HUES48 (cell line): ENCODE measurements at regions not wholly inside any gene's neighbourhood (a gene's known extent, or its start where the extent isn't known, plus 50 kb on each side); places are given as distances from the start of the nearest gene placed in this dataset.

Experiments used
- H3K27ac ChIP-seq: one replicate; pipeline ENCODE4 v1.7.0; 2013; ENCODE audit warnings: low read depth, low read length, inconsistent platforms
- H3K27me3 ChIP-seq: 2 replicates; pipeline ENCODE4 v1.6.1; 2013; ENCODE audit warnings: mild to moderate bottlenecking, low read length; ENCODE audit not compliant: control insufficient read depth, insufficient read depth
- H3K36me3 ChIP-seq: 2 replicates; pipeline ENCODE4 v1.6.1; 2013; ENCODE audit warnings: low read length; ENCODE audit not compliant: control insufficient read depth, insufficient read depth
- H3K4me1 ChIP-seq: 2 replicates; pipeline ENCODE4 v1.6.1; 2013; ENCODE audit warnings: mild to moderate bottlenecking, low read length; ENCODE audit not compliant: control insufficient read depth, insufficient read depth
- H3K4me3 ChIP-seq: 2 replicates; pipeline ENCODE4 v1.5.1; 2013; ENCODE audit warnings: mild to moderate bottlenecking, low read depth, low read length
- H3K9ac ChIP-seq: 2 replicates; pipeline ENCODE4 v1.6.1; 2013; ENCODE audit warnings: mild to moderate bottlenecking, low read depth, low read length, moderate library complexity
- H3K9me3 ChIP-seq: 2 replicates; pipeline ENCODE4 v1.6.1; 2013; ENCODE audit warnings: low read length; ENCODE audit not compliant: control insufficient read depth, insufficient read depth

- Histone ChIP-seq H3K27ac (no peak overlapping the region), H3K4me1 (no peaks in the 10 kb centered on the region; the same call in 1 of the 2 replicates), H3K4me3 (no peak overlapping the region), H3K27me3 (no peaks in the 10 kb centered on the region), H3K36me3 (no peaks in the 10 kb centered on the region), H3K9me3 (no peaks in the 10 kb centered on the region), H3K9ac (no peak overlapping the region)
These were observed 149.6 kb upstream of the PRPS1L1 start for GRCh38 chr7:18177129-18177814.

DNA sequence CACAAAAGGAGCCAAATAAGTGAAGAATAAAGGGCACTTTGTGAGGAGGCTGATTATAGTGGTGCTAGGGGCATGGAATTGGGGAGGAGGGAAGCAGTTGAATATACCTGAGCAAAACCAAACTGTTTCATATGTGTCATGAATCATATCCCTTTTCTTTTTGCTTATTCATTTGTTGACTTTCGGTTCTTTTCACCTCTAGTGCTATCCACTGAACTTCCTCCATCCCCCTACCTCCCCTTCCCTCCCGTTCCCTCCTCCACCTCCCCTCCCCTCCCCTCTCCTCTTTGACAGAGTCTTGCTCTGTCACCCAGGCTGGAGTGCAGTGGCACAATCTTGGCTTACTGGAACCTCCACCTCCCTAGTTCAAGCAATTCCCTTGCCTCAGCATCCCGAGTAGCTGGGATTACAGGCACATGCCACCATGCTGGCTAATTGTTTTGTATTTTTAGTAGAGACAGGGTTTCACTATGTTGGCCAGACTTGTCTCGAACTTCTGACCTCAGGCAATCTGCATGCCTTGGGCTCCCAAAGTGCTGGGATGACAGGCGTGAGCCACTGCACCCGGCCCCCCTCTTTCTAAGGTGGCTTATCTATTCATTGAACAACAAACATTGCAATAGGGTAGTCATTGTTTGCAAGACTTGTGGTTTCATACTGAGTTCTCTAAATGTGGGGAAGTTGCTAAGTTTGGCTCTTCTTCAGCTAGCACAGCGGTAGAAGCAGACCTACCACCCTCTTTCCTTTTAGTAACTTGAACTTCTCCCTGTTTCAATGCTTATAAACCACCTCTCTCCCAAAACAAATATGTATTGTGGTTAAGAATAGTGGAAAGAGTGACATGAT is 150.4 kb upstream of the PRPS1L1 start:
- Histone ChIP-seq H3K9ac (no peak overlapping the region), H3K27me3 (no peaks in the 10 kb centered on the region), H3K27ac (no peak overlapping the region), H3K36me3 (no peaks in the 10 kb centered on the region), H3K4me3 (no peak overlapping the region), H3K9me3 (no peaks in the 10 kb centered on the region), H3K4me1 (no peaks in the 10 kb centered on the region; the same call in 1 of the 2 replicates)

DNA sequence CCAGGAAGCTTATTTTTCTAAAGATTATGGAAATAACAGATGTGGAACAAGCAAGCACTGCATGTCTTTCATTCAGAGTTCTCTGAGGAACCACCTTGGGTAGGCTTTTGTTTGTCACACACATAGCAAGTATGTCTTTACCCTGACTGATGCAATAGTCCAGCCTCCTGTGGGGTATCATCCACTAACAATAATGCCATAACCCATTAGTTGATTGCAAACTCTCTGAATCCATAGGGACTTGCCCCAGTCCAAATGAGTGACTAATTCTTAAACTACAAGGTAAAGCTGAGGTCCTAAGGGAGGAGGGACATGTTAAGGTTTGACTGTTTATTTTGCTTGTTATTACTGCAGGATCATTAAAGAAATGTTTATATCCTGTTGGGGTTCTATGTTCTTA is 151.4 kb upstream of the PRPS1L1 start:
- H3K9me3 ChIP-seq: no peaks in the 10 kb centered on the region
- no peaks in the 10 kb centered on the region for H3K27me3 ChIP-seq
- no peak overlapping the region for H3K4me3 ChIP-seq
- H3K4me1 ChIP-seq: no peaks in the 10 kb centered on the region; the same call in 1 of the 2 replicates
- H3K9ac ChIP-seq: no peak overlapping the region
- no peak overlapping the region for H3K27ac ChIP-seq
- H3K36me3 ChIP-seq: no peaks in the 10 kb centered on the region

- Histone ChIP-seq H3K9me3 (no peaks in the 10 kb centered on the region), H3K4me1 (no peaks in the 10 kb centered on the region; the same call in 1 of the 2 replicates), H3K27me3 (no peaks in the 10 kb centered on the region), H3K9ac (no peak overlapping the region), H3K27ac (no peak overlapping the region), H3K36me3 (no peaks in the 10 kb centered on the region), H3K4me3 (no peak overlapping the region)
These were observed 153.0 kb upstream of the PRPS1L1 start for GRCh38 chr7:18180685-18181084.

DNA sequence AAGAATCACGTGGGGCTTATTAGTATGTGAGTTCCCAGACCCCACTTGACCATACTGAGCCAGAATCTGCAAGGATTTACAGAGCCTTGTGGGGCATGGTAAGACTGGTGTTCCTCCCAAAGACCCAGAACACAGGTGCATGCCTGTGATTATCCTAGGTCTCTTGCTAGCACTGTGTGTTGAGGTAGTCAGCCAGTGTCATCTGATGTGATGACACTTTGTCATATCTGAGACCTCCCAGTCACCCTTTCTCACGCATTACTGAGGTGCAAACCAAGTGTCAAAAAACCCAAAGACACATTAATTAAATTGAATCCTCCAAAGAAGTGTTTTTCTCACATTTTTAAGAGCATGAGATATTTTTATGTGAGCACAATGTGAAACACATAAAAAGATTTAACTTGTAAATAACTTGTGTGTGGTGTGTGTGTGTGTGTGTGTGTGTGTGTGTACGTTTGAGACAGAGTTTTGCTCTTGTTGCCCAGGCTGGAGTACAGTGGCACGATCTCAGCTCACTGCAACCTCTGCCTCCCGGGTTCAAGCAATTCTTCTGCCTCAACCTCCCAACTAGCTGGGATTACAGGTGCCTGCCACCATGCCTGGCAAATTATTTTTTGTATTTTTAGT is 162.0 kb upstream of the PRPS1L1 start:
- H3K9me3 ChIP-seq: no peaks in the 10 kb centered on the region
- no peak overlapping the region for H3K9ac ChIP-seq
- H3K36me3 ChIP-seq: no peaks in the 10 kb centered on the region
- no peak overlapping the region for H3K27ac ChIP-seq
- H3K4me1 ChIP-seq: no peaks in the 10 kb centered on the region
- H3K4me3 ChIP-seq: no peak overlapping the region
- H3K27me3 ChIP-seq: no peaks in the 10 kb centered on the region

DNA sequence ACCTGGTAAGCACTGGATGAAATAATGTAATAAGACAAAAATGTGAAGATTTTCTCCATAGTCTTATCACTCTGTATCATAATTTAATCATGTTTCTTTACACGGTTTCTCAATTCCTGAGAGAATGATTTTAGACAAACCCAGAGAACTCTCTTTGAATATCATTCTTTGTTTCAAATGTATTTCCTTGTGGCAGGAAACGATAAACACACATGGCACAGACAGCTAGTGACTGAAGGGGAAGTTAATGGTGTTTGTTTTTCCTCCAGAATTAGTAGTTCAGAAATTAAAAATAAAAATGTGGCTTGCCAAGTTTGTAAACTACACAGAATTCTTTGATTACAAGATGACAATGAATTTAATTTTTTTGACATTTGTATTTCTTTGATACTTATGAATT is 163.7 kb upstream of the PRPS1L1 start:
- no peaks in the 10 kb centered on the region for H3K9me3 ChIP-seq
- no peaks in the 10 kb centered on the region for H3K36me3 ChIP-seq
- H3K27me3 ChIP-seq: no peaks in the 10 kb centered on the region
- no peak overlapping the region for H3K9ac ChIP-seq
- no peaks in the 10 kb centered on the region for H3K4me1 ChIP-seq
- no peak overlapping the region for H3K27ac ChIP-seq
- H3K4me3 ChIP-seq: no peak overlapping the region

DNA sequence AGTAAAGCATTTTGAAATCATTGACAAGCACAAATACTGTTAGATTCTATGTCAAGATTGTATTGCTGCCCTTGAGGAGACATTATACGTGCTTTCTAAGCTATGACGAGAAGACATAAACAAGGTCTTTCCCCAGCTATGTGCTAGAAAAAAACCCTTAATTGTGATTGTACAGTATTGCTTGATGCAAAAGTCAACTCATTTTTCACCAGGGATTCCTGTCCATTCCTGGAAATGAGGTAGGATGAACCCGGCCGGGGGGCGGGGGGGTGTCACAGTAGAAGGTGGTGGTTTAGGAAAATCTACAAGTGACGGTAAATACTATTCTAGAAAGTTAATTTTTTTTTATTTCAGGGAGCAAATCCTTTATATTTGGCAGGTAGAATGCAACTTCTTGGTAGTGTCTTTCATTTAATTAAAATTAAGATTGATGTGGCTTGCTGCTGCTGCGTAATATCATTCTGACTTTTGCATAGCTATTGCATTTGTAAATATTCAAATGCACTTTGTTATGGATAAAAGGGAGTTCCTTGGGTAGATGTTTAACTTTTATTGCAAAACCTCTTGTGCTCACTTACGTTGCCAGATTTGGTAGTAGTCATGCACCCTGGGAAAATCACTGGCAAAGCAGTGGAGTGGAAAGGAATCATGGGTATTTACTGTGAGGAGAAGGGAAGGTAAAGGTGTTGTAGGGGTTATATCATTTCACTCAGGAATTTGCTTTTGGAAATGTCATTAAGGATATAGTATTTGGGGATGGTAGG is 164.4 kb upstream of the PRPS1L1 start:
- H3K36me3 ChIP-seq: no peaks in the 10 kb centered on the region
- no peak overlapping the region for H3K9ac ChIP-seq
- H3K27me3 ChIP-seq: no peaks in the 10 kb centered on the region
- no peak overlapping the region for H3K4me3 ChIP-seq
- H3K4me1 ChIP-seq: no peaks in the 10 kb centered on the region
- no peak overlapping the region for H3K27ac ChIP-seq
- H3K9me3 ChIP-seq: no peaks in the 10 kb centered on the region

GRCh38 chr7:18194616-18195015 is 167.0 kb upstream of the PRPS1L1 start:
- no peaks in the 10 kb centered on the region for H3K9me3 ChIP-seq
- no peaks in the 10 kb centered on the region for H3K4me1 ChIP-seq

GRCh38 chr7:18196638-18197037 is 169.0 kb upstream of the PRPS1L1 start:
- H3K27ac ChIP-seq: no peak overlapping the region
- no peaks in the 10 kb centered on the region for H3K9me3 ChIP-seq
- no peaks in the 10 kb centered on the region for H3K36me3 ChIP-seq
- no peak overlapping the region for H3K9ac ChIP-seq
- no peaks in the 10 kb centered on the region for H3K4me1 ChIP-seq
- H3K4me3 ChIP-seq: no peak overlapping the region
- no peaks in the 10 kb centered on the region for H3K27me3 ChIP-seq

More at GRCh38 chr7:18194616-18195015, 167.0 kb upstream of the PRPS1L1 start:
- Histone ChIP-seq H3K27ac (no peak overlapping the region), H3K36me3 (no peaks in the 10 kb centered on the region), H3K27me3 (no peaks in the 10 kb centered on the region), H3K4me3 (no peak overlapping the region), H3K9ac (no peak overlapping the region)

DNA sequence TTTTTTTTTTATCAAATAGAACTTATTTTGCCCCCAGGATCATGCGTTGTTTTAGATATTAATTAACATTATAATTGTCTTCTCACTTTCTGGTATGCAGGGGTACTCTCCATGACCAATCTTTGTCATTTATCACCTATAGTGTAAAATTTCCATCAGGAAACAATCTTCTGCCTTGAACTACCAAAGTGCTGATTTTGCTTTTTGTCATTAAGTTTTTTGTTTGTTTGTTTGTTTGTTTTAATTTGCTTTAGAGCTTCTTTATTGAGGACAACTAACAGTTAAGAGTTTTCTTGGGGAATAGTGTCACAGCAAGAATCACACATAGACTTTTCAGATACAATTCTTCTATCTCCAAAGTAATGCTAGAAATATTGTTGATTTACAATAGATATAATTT is 171.2 kb upstream of the PRPS1L1 start:
- no peaks in the 10 kb centered on the region for H3K9me3 ChIP-seq
- H3K27ac ChIP-seq: no peak overlapping the region
- no peaks in the 10 kb centered on the region for H3K4me1 ChIP-seq
- H3K27me3 ChIP-seq: no peaks in the 10 kb centered on the region
- H3K4me3 ChIP-seq: no peak overlapping the region
- no peaks in the 10 kb centered on the region for H3K36me3 ChIP-seq
- H3K9ac ChIP-seq: no peak overlapping the region
